ENCODE measurements at regions not wholly inside any gene's neighbourhood (a gene's known extent, or its start where the extent isn't known, plus 50 kb on each side); places are given as distances from the start of the nearest gene placed in this dataset.

- TF ChIP-seq CTCF (IDR thresholded peaks at IDR 0.05; ENCODE audit: borderline replicate concordance, extremely low read depth, low read length, poor library complexity, severe bottlenecking): no peak
- no peak for TF ChIP-seq EZH2 (IDR thresholded peaks at IDR 0.05; ENCODE audit: borderline replicate concordance, low read depth, low read length, severe bottlenecking)
These were observed 83.6 kb upstream of the MYL10 start for GRCh38 chr7:101712652-101713051.

Data from DND-41 (cell line).